Mucosa of descending colon (tissue), 3 donors: ENCODE measurements at regions not wholly inside any gene's neighbourhood (a gene's known extent, or its start where the extent isn't known, plus 50 kb on each side); places are given as distances from the start of the nearest gene placed in this dataset.

Experiments
- ATAC-seq: fragments of 200-7000 bp; cut with Tn5 transposase; one replicate; pipeline ENCODE4 v1.9.1; 2020; ENCODE audit warnings: mild to moderate bottlenecking, moderate library complexity
- DNase-seq, 3 donors: peaks; one replicate each; pipeline ENCODE4 v3.0.0-alpha.2; 2020
- H3K36me3 ChIP-seq: fragments of 200-600 bp; one replicate; pipeline ENCODE4 v1.8.0; 2021; ENCODE audit warnings: low read depth, mild to moderate bottlenecking
- H3K4me1 ChIP-seq: fragments of 200-600 bp; one replicate; pipeline ENCODE4 v1.8.0; 2021; ENCODE audit warnings: low read depth, mild to moderate bottlenecking
- H3K4me3 ChIP-seq: fragments of 200-600 bp; one replicate; pipeline ENCODE4 v1.8.0; 2021; ENCODE audit warnings: mild to moderate bottlenecking
- H3K9me3 ChIP-seq: fragments of 200-600 bp; one replicate; pipeline ENCODE4 v1.8.0; 2021; ENCODE audit warnings: mild to moderate bottlenecking
- intact Hi-C, 2 donors: fragments of 100-400 bp; cut with DNase I in 1 of 2; cut with micrococcal nuclease in 1 of 2; formaldehyde crosslinking; loops; one replicate each; pipeline versions ENCODE4 v1.11.0 to v1.11.1; 2022; cut with DNase I, micrococcal nuclease
- TF ChIP-seq, protein P1 (sequence below): fragments of 200-600 bp; IDR thresholded peaks from one replicate; pipeline ENCODE4 v1.8.0; 2022; ENCODE audit warnings: antibody characterized with exemption, mild to moderate bottlenecking
- donor health status: DM: no; HTN: no; CAD: no; lungs with moderate emphysema.
- donor health status: DM: no; HTN: no; CAD: no.
- donor health status: DM: no; HTN: yes; CAD: no.

DNA sequence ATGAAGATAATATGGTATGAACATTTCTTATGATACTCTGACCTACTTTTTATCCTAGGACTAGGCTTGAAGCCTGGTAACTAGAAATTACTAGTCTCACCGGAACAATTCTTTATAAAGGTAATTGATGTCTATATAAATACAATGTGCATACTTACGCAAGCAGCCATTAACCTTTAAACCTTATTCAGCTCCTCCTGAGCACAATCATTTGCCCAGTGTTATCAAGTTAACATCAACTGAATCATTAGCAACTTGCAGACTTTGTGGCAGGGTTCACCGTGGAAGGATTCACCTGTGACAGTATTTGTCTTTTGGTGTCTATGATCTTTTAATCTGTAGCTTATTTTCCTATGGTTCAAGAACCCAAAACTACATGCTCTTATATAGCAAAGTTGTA lies 508.6 kb upstream of the KLHL1 start:
- intact Hi-C loops = no loop called here
- TF ChIP-seq, protein P1, sequence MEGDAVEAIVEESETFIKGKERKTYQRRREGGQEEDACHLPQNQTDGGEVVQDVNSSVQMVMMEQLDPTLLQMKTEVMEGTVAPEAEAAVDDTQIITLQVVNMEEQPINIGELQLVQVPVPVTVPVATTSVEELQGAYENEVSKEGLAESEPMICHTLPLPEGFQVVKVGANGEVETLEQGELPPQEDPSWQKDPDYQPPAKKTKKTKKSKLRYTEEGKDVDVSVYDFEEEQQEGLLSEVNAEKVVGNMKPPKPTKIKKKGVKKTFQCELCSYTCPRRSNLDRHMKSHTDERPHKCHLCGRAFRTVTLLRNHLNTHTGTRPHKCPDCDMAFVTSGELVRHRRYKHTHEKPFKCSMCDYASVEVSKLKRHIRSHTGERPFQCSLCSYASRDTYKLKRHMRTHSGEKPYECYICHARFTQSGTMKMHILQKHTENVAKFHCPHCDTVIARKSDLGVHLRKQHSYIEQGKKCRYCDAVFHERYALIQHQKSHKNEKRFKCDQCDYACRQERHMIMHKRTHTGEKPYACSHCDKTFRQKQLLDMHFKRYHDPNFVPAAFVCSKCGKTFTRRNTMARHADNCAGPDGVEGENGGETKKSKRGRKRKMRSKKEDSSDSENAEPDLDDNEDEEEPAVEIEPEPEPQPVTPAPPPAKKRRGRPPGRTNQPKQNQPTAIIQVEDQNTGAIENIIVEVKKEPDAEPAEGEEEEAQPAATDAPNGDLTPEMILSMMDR = no peak

DNA sequence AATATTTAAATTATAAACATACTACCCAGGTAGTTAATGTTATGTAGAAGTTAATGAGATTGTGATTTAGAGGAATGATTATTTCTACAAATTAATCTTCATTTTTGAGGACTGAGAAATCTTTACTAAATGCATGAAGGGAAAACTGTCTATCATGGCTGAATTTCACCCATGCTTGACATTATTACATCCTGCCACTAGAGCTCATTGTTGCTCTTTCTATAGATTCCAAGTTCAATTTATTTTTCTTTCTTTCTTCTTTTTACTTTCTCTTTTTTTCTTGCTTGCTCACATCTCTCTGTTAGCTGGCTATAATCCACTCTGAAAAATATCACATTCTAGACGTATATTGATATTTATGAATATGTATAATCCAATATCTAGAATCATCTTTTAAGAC lies 505.0 kb upstream of the KLHL1 start:
- TF ChIP-seq, protein P1 = no peak
- Histone ChIP-seq H3K36me3 (no peaks in the 10 kb centered on the region), H3K4me1 (no peaks in the 10 kb centered on the region), H3K9me3 (no peaks in the 10 kb centered on the region), H3K4me3 (no peak overlapping the region)
- ATAC-seq (no peak), DNase-seq (no peak)
- intact Hi-C loops = no loop called here

More for the DNA sequence above, 508.6 kb upstream of the KLHL1 start:
- ATAC-seq (no peak), DNase-seq (no peak)
- H3K36me3 ChIP-seq = no peaks in the 10 kb centered on the region
- no peaks in the 10 kb centered on the region for H3K4me1 ChIP-seq
- H3K4me3 ChIP-seq = no peak overlapping the region
- no peaks in the 10 kb centered on the region for H3K9me3 ChIP-seq

DNA sequence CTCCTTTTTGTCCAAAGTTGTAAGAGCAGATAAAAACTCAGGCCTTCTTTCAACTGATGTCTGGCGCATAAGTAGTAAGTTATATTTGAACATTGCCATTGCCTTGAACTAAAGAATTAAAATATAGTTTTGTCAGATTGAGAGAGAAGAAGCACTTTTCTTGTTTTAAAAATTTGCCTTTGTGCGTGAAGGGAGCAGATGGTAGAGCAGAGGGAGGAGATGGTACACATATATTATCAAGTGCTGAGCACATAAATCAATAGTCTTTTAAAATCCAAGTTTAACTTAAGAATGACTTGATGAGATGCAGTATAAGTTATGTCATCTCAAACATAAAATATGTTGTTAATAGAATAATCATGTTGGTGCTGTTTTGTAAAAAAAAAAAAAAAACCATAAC lies 504.6 kb upstream of the KLHL1 start:
- Histone ChIP-seq H3K4me3 (no peak overlapping the region), H3K36me3 (no peaks in the 10 kb centered on the region), H3K4me1 (no peaks in the 10 kb centered on the region), H3K9me3 (no peaks in the 10 kb centered on the region)
- no peak for ATAC-seq
- intact Hi-C loops = no loop called here
- no peak for DNase-seq
- TF ChIP-seq, protein P1 = no peak

DNA sequence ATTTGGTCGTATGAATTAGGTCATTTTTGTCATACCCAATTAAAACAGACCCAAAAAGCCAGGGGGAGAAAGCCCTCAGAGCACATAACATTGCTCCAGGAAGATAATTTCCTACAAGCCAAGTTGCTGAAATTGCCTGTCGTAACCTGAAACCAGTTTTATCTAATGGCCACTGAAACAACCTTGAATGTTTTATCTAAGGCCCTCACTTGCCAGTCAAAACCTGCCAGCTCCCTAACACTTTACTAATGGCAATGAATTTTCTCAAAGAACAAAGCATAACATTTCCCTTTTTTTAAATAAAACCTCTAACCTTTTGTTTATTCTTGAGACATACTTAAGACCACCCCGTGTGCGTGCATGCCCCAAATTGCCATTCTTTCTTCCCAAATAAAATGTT lies 496.2 kb upstream of the KLHL1 start:
- H3K4me1 ChIP-seq = no peaks in the 10 kb centered on the region
- TF ChIP-seq, protein P1 = no peak
- intact Hi-C loops = no loop called here
- ATAC-seq = no peak
- no peak overlapping the region for H3K4me3 ChIP-seq
- DNase-seq = no peak
- H3K9me3 ChIP-seq = no peaks in the 10 kb centered on the region
- H3K36me3 ChIP-seq = no peaks in the 10 kb centered on the region

DNA sequence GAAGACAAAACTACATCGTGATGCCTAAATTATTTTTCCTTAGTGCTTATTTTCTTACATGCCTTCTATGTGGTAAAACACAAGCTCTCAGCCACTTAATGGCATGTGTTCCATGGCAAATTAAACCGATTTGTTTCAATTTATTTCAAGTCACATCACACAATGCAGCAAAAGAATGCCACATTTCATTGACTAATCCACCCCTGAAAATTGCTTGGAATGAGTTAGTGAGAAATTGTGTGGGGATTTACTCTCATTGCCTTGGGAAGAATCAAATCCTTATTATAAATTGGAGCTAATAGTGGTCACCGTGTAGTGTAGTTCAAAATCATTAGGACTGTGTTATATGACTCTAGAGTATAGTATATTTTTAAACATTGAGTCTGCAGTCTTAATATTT lies 485.5 kb upstream of the KLHL1 start:
- DNase-seq (no peak), ATAC-seq (no peak)
- Histone ChIP-seq H3K36me3 (no peaks in the 10 kb centered on the region), H3K4me1 (no peaks in the 10 kb centered on the region), H3K4me3 (no peak overlapping the region), H3K9me3 (no peaks in the 10 kb centered on the region)
- intact Hi-C loops = no loop called here
- TF ChIP-seq, protein P1 = no peak

DNA sequence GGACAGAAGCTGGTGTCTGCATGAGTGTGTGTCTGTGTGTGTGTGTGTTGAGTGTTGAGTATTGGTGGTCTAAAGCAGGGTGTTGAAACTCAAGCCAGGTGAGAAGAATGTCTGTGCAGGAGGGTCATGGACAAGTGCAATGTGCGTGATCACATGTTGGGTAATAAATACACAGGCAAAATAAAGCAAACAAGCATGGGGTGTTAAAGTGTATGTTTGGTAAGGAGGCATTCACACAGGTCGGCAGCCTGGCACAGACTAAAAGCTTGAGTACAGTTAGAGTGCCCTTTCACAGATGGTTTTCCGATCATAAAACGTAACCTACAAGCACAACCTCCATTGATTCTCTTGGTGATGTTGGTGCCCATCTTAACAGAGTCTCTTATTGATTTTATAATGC lies 476.9 kb upstream of the KLHL1 start:
- H3K9me3 ChIP-seq = no peaks in the 10 kb centered on the region
- no peak for DNase-seq
- no peak overlapping the region for H3K4me3 ChIP-seq
- no peak for ATAC-seq
- no peaks in the 10 kb centered on the region for H3K36me3 ChIP-seq
- H3K4me1 ChIP-seq = no peaks in the 10 kb centered on the region
- intact Hi-C loops = no loop called here
- TF ChIP-seq, protein P1 = no peak
